ENCODE measurements at regions not wholly inside any gene's neighbourhood (a gene's known extent, or its start where the extent isn't known, plus 50 kb on each side); places are given as distances from the start of the nearest gene placed in this dataset.
"Not testable (repeated sequence)": the region's sequence is repeated elsewhere in the genome, so short reads cannot be mapped to it uniquely, and the experiment has no call there.

DNA sequence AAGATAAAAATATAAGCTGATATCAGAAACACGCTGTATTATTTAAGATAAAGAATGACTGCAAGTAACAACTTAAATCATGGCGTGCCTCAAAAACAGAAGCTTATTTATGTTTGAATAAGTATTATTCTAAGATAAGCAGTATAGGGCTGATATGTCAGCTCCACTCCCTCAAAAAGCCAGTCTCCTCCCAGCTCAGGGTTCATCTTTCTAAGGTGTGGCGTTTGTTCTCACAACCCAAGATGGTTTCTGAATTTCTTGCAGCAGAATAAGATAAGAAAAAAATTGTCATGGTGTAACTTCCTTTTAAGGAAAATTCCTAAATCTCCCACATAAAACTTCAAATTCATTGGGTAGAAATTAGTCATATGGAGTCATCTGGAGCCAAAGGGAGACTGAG lies 166.1 kb upstream of the POU1F1 start:
- H3K27me3 ChIP-seq = no peaks in the 10 kb centered on the region
- no peak for ATAC-seq (ENCODE audit: low FRiP score in 2 of 2)
- H3K9me3 ChIP-seq = peaks cover 0 to 3% (median 0%) of the 10 kb centered on the region in 4 donors
- 77 to 79% methylated on average over 3 of the region's 3 CpGs for WGBS, 2 donors
- no peak for TF ChIP-seq EP300 (IDR thresholded peaks at IDR 0.05)
- TF ChIP-seq POLR2A (IDR thresholded peaks at IDR 0.05) = no peak
- TF ChIP-seq POLR2AphosphoS5 (IDR thresholded peaks at IDR 0.05) = no peak
- H3K4me3 ChIP-seq = no peak overlapping the region
- DNase-seq = no peak
- H3K27ac ChIP-seq = no peak overlapping the region
- no peaks in the 10 kb centered on the region for H3K4me1 ChIP-seq
- H3K36me3 ChIP-seq = no peaks in the 10 kb centered on the region

DNA sequence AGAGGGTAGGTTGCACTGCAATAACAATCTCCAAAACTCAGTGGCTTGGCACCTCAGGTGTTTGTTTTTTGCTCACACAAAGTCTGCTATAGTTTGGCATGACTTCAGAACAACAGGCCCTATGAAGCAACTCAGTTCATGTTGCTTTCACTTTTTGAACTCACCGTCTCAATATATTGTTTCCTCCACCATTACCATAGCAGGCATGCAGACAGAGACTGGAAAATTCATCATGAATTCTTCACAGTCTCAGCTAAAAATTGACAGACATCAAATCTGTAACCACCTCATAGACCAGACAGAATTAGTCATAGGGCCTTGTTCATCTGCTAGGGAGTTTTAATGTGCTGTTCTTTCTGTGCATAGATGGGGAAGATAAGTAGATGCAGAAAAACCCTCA lies 161.4 kb upstream of the POU1F1 start:
- Histone ChIP-seq H3K4me3 (no peak overlapping the region), H3K9me3 (no peaks in the 10 kb centered on the region), H3K27me3 (no peaks in the 10 kb centered on the region), H3K27ac (no peak overlapping the region), H3K36me3 (no peaks in the 10 kb centered on the region), H3K4me1 (no peaks in the 10 kb centered on the region)
- no peak for TF ChIP-seq EP300 (IDR thresholded peaks at IDR 0.05)
- TF ChIP-seq, protein P1, sequence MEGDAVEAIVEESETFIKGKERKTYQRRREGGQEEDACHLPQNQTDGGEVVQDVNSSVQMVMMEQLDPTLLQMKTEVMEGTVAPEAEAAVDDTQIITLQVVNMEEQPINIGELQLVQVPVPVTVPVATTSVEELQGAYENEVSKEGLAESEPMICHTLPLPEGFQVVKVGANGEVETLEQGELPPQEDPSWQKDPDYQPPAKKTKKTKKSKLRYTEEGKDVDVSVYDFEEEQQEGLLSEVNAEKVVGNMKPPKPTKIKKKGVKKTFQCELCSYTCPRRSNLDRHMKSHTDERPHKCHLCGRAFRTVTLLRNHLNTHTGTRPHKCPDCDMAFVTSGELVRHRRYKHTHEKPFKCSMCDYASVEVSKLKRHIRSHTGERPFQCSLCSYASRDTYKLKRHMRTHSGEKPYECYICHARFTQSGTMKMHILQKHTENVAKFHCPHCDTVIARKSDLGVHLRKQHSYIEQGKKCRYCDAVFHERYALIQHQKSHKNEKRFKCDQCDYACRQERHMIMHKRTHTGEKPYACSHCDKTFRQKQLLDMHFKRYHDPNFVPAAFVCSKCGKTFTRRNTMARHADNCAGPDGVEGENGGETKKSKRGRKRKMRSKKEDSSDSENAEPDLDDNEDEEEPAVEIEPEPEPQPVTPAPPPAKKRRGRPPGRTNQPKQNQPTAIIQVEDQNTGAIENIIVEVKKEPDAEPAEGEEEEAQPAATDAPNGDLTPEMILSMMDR (IDR thresholded peaks at IDR 0.05) = no peak
- no peak for ATAC-seq (ENCODE audit: low FRiP score in 2 of 2)
- no peak for DNase-seq
- 67 to 78% methylated on average over 1 of the region's 1 CpG for whole genome bisulfite sequencing, 2 donors

DNA sequence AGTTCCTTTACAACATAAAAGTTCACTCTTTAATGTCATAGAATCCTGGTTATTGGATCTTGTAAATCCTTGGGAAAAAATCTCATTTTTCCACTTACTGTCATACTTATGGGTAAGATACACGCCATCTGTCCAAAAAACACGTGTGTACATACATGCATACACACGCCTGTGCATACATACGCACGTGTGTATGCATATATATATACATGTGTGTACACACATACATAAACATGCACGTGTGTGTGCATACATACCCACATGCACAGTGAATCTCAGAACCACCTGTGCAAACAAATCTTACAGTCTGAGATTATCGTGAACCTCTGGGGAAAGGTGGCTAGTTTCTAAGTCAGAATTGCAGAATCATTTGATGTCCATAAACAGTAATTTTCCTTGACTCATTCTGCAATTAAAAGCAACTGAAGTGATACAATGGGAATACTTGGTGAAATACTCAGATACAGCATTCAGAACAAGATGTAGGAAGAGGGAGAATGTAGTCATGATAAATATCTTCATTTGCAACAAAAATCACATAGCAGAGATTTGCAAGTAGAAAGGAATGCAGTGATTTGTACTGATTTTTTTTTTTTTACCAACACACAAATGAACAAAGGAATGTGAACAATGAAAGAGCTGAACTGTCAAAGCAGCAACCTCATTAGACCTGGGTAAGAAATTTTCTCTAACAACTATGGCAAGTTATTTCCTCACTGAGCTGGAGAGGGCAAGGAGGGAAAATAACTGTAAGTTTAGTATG lies 160.6 kb upstream of the POU1F1 start:
- no peaks in the 10 kb centered on the region for H3K27me3 ChIP-seq
- 77 to 78% methylated on average over 7 of the region's 7 CpGs for WGBS, 2 donors
- no peaks in the 10 kb centered on the region for H3K36me3 ChIP-seq
- H3K27ac ChIP-seq = no peak overlapping the region
- no peaks in the 10 kb centered on the region for H3K4me1 ChIP-seq
- no peaks in the 10 kb centered on the region for H3K9me3 ChIP-seq
- DNase-seq = no peak
- TF ChIP-seq POLR2A (IDR thresholded peaks at IDR 0.05) (no peak), EP300 (IDR thresholded peaks at IDR 0.05) (no peak), POLR2AphosphoS5 (IDR thresholded peaks at IDR 0.05) (no peak)
- TF ChIP-seq, protein P1 (IDR thresholded peaks at IDR 0.05) = no peak
- no peak overlapping the region for H3K4me3 ChIP-seq
- no peak for ATAC-seq (ENCODE audit: low FRiP score in 2 of 2)

DNA sequence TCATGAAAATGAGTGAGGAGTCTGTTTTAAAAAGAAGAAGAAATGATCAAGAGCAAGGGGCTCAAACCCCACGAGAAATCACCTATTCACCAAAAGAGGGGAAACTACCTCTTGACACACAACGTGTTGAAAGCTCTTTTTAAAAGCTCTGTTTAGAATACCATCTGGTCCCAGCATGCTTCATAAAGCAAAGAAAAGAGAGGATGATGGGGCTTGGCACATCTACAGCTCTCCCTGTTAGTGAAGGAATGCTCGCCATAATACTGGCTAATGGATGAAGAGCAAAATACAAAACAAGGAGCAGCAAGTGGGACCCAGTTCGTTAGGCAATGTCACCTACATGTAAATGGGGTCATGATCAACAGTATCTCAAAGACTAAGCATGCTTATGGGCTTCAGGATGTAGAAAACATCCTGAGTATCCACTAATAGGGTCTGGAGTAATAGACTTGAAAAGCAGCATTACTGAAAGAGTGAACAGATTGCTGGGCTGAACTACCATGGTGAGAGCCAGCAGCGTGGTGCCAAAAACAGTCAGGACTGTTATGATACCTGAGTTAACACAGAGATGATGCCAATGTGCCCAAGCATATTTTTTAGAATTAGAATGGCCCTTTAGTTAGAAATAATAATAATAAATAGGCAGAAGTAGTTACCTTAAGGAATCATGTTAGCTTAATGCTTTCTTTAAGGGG lies 159.7 kb upstream of the POU1F1 start:
- Histone ChIP-seq H3K27me3 (no peaks in the 10 kb centered on the region), H3K9me3 (no peaks in the 10 kb centered on the region), H3K36me3 (no peaks in the 10 kb centered on the region), H3K4me1 (no peaks in the 10 kb centered on the region), H3K4me3 (no peak overlapping the region), H3K27ac (no peak overlapping the region)
- no peak for TF ChIP-seq EP300 (IDR thresholded peaks at IDR 0.05)
- no peak for TF ChIP-seq POLR2AphosphoS5 (IDR thresholded peaks at IDR 0.05)
- TF ChIP-seq POLR2A (IDR thresholded peaks at IDR 0.05) = no peak
- TF ChIP-seq, protein P1 (IDR thresholded peaks at IDR 0.05) = no peak
- DNase-seq = no peak
- 35 to 38% methylated on average over 5 of the region's 5 CpGs for WGBS, 2 donors
- ATAC-seq (ENCODE audit: low FRiP score in 2 of 2) = no peak

DNA sequence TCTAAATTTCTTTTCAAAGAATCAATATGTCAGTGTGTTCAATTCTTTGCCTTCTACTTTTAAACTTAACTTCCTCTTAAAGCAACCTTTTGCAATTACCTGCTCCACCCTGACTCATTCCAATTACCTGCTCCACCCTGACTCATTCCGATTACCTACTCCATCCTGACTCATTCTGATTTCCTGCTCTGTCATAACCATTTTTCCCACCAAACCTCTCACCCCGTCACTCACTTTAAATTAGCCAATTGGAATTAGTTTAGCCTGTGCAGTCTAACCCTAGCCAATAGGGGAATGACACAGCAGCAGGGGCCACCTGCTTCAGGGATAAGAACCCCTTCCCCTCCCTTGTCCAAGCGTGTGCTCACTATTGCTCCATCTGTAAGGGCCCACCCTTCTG lies 157.1 kb upstream of the POU1F1 start:
- not testable (repeated sequence) for H3K4me3 ChIP-seq; DNase-seq; H3K36me3 ChIP-seq; H3K27ac ChIP-seq; H3K4me1 ChIP-seq; ATAC-seq (ENCODE audit: low FRiP score in 2 of 2); H3K27me3 ChIP-seq; H3K9me3 ChIP-seq
- WGBS, 2 donors = 44 to 68% methylated on average over 3 of the region's 3 CpGs

DNA sequence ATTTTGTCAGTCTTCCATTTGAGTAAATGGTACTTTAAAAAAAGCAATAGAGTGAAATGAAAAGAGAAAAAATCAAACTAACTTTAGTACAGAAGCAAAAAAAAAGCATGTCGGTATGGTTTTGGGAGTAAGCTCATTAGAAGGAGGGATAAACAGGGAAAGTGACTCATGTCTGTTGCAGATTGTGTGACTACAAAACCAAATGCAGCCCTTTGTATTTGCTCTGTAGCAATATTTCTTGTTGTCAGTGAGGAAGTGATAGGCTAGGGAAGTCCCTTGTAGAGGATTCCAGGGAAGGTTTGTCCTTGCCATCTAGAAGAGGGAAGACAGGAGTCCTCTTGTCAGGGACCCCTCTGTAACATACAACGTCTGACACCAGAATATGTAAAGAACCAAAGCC lies 150.5 kb upstream of the POU1F1 start:
- no peak for ATAC-seq (ENCODE audit: low FRiP score in 2 of 2)
- no peak overlapping the region for H3K27ac ChIP-seq
- H3K36me3 ChIP-seq = no peaks in the 10 kb centered on the region
- 63 to 82% methylated on average over 2 of the region's 2 CpGs for WGBS, 2 donors
- H3K4me1 ChIP-seq = no peaks in the 10 kb centered on the region
- H3K27me3 ChIP-seq = no peaks in the 10 kb centered on the region
- TF ChIP-seq EP300 (IDR thresholded peaks at IDR 0.05) (no peak), POLR2A (IDR thresholded peaks at IDR 0.05) (no peak), POLR2AphosphoS5 (IDR thresholded peaks at IDR 0.05) (no peak)
- TF ChIP-seq, protein P1 (IDR thresholded peaks at IDR 0.05) = no peak
- DNase-seq = no peak
- H3K4me3 ChIP-seq = no peak overlapping the region
- H3K9me3 ChIP-seq = no peaks in the 10 kb centered on the region
